ENCODE measurements at regions not wholly inside any gene's neighbourhood (a gene's known extent, or its start where the extent isn't known, plus 50 kb on each side); places are given as distances from the start of the nearest gene placed in this dataset.

- no peak for TF ChIP-seq FOS (IDR thresholded peaks at IDR 0.05; ENCODE audit: borderline replicate concordance, extremely low read depth, insufficient read length)
- TF ChIP-seq BCLAF1 (IDR thresholded peaks at IDR 0.05): no peak
- no peak for TF ChIP-seq MEF2B (IDR thresholded peaks at IDR 0.05; ENCODE audit: partially characterized antibody, poor library complexity, severe bottlenecking)
- no peak for TF ChIP-seq PAX5 (IDR thresholded peaks at IDR 0.05; ENCODE audit: borderline replicate concordance, low read depth, low read length)
- no peak for TF ChIP-seq TCF7 (IDR thresholded peaks at IDR 0.05; ENCODE audit: borderline replicate concordance)
- 0 out of 2 replicates have a peak, but pooled peaks have one; percentile 34 for TF ChIP-seq EED (IDR thresholded peaks at IDR 0.05; ENCODE audit: low read depth)
- TF ChIP-seq DPF2 (IDR thresholded peaks at IDR 0.05): no peak
- TF ChIP-seq ELK1 (IDR thresholded peaks at IDR 0.05; ENCODE audit: low read depth, low read length): no peak
- TF ChIP-seq MYC (IDR thresholded peaks at IDR 0.05; ENCODE audit: insufficient read depth, insufficient read length, insufficient replicate concordance, low read length, severe bottlenecking): no peak
- TF ChIP-seq FOXK2 (IDR thresholded peaks at IDR 0.05): no peak
- TF ChIP-seq BHLHE40 (IDR thresholded peaks at IDR 0.05; ENCODE audit: borderline replicate concordance in 1 of 2, low read depth in 2 of 2, low read length in 1 of 2): no peak
- TF ChIP-seq TCF12 (IDR thresholded peaks at IDR 0.05; ENCODE audit: low read depth, low read length): no peak
- no peak for TF ChIP-seq CBFB (IDR thresholded peaks at IDR 0.05; ENCODE audit: low read depth)
- no peak for TF ChIP-seq PRDM15 (CRISPR knock-in tag; IDR thresholded peaks at IDR 0.05)
- TF ChIP-seq CBX5 (IDR thresholded peaks at IDR 0.05; ENCODE audit: low read depth): no peak
- peak; percentile 42; the same call in 1 of the 2 replicates for TF ChIP-seq FOXM1 (IDR thresholded peaks at IDR 0.05; ENCODE audit: low read depth, low read length)
- TF ChIP-seq RUNX3 (IDR thresholded peaks at IDR 0.05; ENCODE audit: low read length): peak; percentile 69
Observed at GRCh38 chr5:93240228-93240834, 340.7 kb downstream of the NR2F1-AS1 start (continued).

Data from GM12878 (cell line).